Tibial nerve (tissue), 4 donors: ENCODE measurements at regions not wholly inside any gene's neighbourhood (a gene's known extent, or its start where the extent isn't known, plus 50 kb on each side); places are given as distances from the start of the nearest gene placed in this dataset.

Source experiments
- DNase-seq, 2 donors: peaks; one replicate each; pipeline ENCODE4 v3.0.0-alpha.2; 2019; ENCODE audit warnings: low spot score in 2 of 2
- H3K27ac ChIP-seq, 4 donors: fragments of 200-600 bp; sonication (generic) in 3 of 4; one replicate each; pipeline ENCODE4 v1.5.1; 2017 to 2019; ENCODE audit warnings: mild to moderate bottlenecking in 1 of 4
- H3K27me3 ChIP-seq, 2 donors: fragments of 200-600 bp; sonication (generic) in 1 of 2; one replicate each; pipeline versions ENCODE4 v1.5.1 to v1.6.0; 2017 to 2019
- H3K36me3 ChIP-seq, 3 donors: fragments of 200-600 bp; sonication (generic); one replicate each; pipeline ENCODE4 v1.5.1; 2018 to 2019
- H3K4me1 ChIP-seq, 4 donors: fragments of 200-600 bp; sonication (generic) in 3 of 4; one replicate each; pipeline ENCODE4 v1.5.1; 2017 to 2019
- H3K4me3 ChIP-seq, 4 donors: fragments of 200-600 bp; sonication (generic) in 3 of 4; one replicate each; pipeline ENCODE4 v1.5.1; 2017 to 2019; ENCODE audit warnings: mild to moderate bottlenecking in 1 of 4, moderate library complexity in 1 of 4
- H3K9me3 ChIP-seq, 4 donors: fragments of 200-600 bp; sonication (generic) in 3 of 4; one replicate each; pipeline ENCODE4 v1.5.1; 2017 to 2019
- EP300 ChIP-seq, 2 donors: sonication (generic); formaldehyde crosslinking; IDR thresholded peaks; one replicate each; pipeline ENCODE4 v1.6.1; 2017; ENCODE audit warnings: antibody characterized with exemption in 2 of 2, mild to moderate bottlenecking in 1 of 2
- POLR2A ChIP-seq, 2 donors: fragments of 450-650 bp; IDR thresholded peaks; one replicate each; pipeline ENCODE4 v1.6.1; 2017; ENCODE audit warnings: antibody characterized with exemption in 2 of 2, mild to moderate bottlenecking in 2 of 2, moderate library complexity in 2 of 2
- WGBS, 2 donors: methylation state at CpG; one replicate each; pipeline ENCODE4 v1.1.5; 2018; 5-methylcytosine and 5-hydroxymethylcytosine counted together
- TF ChIP-seq, protein P1 (sequence below), 5 experiments: fragments of 200-600 bp in 3 of 5; fragments of 450-650 bp in 2 of 5; sonication (generic) in 3 of 5; IDR thresholded peaks; one replicate each; pipeline ENCODE4 v1.5.1; 2016 to 2019; ENCODE audit warnings: antibody characterized with exemption in 5 of 5, mild to moderate bottlenecking in 3 of 5, moderate library complexity in 2 of 5

- 54 to 80% methylated on average over 4 of the region's 4 CpGs for WGBS, 2 donors
- H3K4me3 ChIP-seq = no peak overlapping the region
- H3K27ac ChIP-seq = no peak overlapping the region
- no peak for TF ChIP-seq POLR2A (IDR thresholded peaks at IDR 0.05)
- TF ChIP-seq EP300 (IDR thresholded peaks at IDR 0.05) = no peak
- TF ChIP-seq, protein P1, sequence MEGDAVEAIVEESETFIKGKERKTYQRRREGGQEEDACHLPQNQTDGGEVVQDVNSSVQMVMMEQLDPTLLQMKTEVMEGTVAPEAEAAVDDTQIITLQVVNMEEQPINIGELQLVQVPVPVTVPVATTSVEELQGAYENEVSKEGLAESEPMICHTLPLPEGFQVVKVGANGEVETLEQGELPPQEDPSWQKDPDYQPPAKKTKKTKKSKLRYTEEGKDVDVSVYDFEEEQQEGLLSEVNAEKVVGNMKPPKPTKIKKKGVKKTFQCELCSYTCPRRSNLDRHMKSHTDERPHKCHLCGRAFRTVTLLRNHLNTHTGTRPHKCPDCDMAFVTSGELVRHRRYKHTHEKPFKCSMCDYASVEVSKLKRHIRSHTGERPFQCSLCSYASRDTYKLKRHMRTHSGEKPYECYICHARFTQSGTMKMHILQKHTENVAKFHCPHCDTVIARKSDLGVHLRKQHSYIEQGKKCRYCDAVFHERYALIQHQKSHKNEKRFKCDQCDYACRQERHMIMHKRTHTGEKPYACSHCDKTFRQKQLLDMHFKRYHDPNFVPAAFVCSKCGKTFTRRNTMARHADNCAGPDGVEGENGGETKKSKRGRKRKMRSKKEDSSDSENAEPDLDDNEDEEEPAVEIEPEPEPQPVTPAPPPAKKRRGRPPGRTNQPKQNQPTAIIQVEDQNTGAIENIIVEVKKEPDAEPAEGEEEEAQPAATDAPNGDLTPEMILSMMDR (IDR thresholded peaks at IDR 0.05) = no peak
- no peaks in the 10 kb centered on the region for H3K27me3 ChIP-seq
- no peaks in the 10 kb centered on the region for H3K36me3 ChIP-seq
- no peaks in the 10 kb centered on the region for H3K9me3 ChIP-seq
- DNase-seq = no peak
- H3K4me1 ChIP-seq = no peaks in the 10 kb centered on the region
Measured at GRCh38 chrX:34560180-34560579, 96.9 kb downstream of the TMEM47 start.

DNA sequence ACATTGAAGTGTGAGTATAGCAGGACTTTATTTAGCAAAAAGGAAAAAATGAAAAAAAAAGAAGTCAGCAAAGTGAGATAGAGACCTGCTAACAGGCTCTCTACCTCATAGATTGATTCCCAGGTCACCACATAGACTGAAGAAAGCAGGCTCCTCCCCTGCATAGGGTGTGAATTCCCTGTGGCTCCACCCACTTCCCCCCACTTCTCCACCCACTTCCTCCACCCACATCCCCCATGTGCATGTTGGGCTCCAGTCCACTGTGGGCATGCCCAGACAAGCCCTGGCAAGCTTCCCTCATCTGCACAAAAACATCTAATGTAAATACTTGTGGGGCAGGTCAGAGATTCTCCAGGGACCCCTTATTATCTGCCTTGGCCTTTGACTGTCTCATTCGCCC is 97.8 kb downstream of the TMEM47 start:
- Histone ChIP-seq H3K27me3 (no peaks in the 10 kb centered on the region), H3K4me1 (no peaks in the 10 kb centered on the region), H3K9me3 (no peaks in the 10 kb centered on the region), H3K36me3 (no peaks in the 10 kb centered on the region), H3K4me3 (no peak overlapping the region), H3K27ac (no peak overlapping the region)
- WGBS, 2 donors = 56 to 63% methylated on average over 1 of the region's 1 CpG
- TF ChIP-seq, protein P1 (IDR thresholded peaks at IDR 0.05) = no peak
- DNase-seq = no peak

- no peaks in the 10 kb centered on the region for H3K27me3 ChIP-seq
- H3K27ac ChIP-seq = no peak overlapping the region
- no peak for DNase-seq
- no peak overlapping the region for H3K4me3 ChIP-seq
- H3K4me1 ChIP-seq = no peaks in the 10 kb centered on the region
- TF ChIP-seq EP300 (IDR thresholded peaks at IDR 0.05) = no peak
- no peak for TF ChIP-seq POLR2A (IDR thresholded peaks at IDR 0.05)
- no peaks in the 10 kb centered on the region for H3K9me3 ChIP-seq
- 72 to 94% methylated on average over 1 of the region's 1 CpG for WGBS, 2 donors
- H3K36me3 ChIP-seq = no peaks in the 10 kb centered on the region
Measured at GRCh38 chrX:34557733-34558132, 99.4 kb downstream of the TMEM47 start.

DNA sequence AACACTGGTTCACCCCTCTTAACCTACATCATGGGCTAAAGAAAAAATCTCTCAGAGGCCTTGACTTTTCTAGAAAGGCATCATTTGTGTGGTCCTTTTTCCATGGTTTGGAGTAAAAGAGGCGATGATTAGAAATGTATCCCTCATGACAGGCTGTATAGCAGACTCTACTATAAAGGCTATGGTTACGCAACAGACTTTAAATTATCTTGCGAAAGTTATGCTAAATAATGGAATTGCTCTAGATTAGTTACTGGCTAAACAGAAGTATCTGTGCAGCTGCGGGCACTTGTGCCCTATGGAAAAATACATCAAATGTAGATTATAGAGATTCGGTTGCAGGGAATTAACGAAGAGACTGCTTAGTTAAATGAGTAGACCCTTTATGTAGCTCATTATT is 101.6 kb downstream of the TMEM47 start:
- 76 to 82% methylated on average over 6 of the region's 6 CpGs for WGBS, 2 donors
- Histone ChIP-seq H3K27me3 (peaks cover 0 to 3% of the 10 kb centered on the region in 2 donors), H3K9me3 (no peaks in the 10 kb centered on the region), H3K27ac (no peak overlapping the region), H3K36me3 (no peaks in the 10 kb centered on the region), H3K4me1 (no peaks in the 10 kb centered on the region), H3K4me3 (no peak overlapping the region)
- TF ChIP-seq POLR2A (IDR thresholded peaks at IDR 0.05) = no peak
- TF ChIP-seq, protein P1 (IDR thresholded peaks at IDR 0.05) = no peak
- no peak for TF ChIP-seq EP300 (IDR thresholded peaks at IDR 0.05)
- no peak for DNase-seq

GRCh38 chrX:34546366-34546765 is 110.7 kb downstream of the TMEM47 start:
- H3K27me3 ChIP-seq = no peaks in the 10 kb centered on the region
- WGBS, 2 donors = 48 to 49% methylated on average over 4 of the region's 4 CpGs
- H3K27ac ChIP-seq = no peak overlapping the region
- DNase-seq = no peak
- no peak for TF ChIP-seq EP300 (IDR thresholded peaks at IDR 0.05)
- no peak for TF ChIP-seq POLR2A (IDR thresholded peaks at IDR 0.05)
- TF ChIP-seq, protein P1 (IDR thresholded peaks at IDR 0.05) = no peak
- H3K4me1 ChIP-seq = no peaks in the 10 kb centered on the region
- no peaks in the 10 kb centered on the region for H3K9me3 ChIP-seq
- no peak overlapping the region for H3K4me3 ChIP-seq
- H3K36me3 ChIP-seq = no peaks in the 10 kb centered on the region

- TF ChIP-seq, protein P1 (IDR thresholded peaks at IDR 0.05) = no peak
- TF ChIP-seq EP300 (IDR thresholded peaks at IDR 0.05) = no peak
- TF ChIP-seq POLR2A (IDR thresholded peaks at IDR 0.05) = no peak
- H3K27ac ChIP-seq = no peak overlapping the region
- no peaks in the 10 kb centered on the region for H3K9me3 ChIP-seq
- no peaks in the 10 kb centered on the region for H3K4me1 ChIP-seq
- no peaks in the 10 kb centered on the region for H3K36me3 ChIP-seq
- no peaks in the 10 kb centered on the region for H3K27me3 ChIP-seq
- no peak overlapping the region for H3K4me3 ChIP-seq
- no peak for DNase-seq
Measured at GRCh38 chrX:34528081-34528480, 129.0 kb downstream of the TMEM47 start.
